ENCODE measurements at regions not wholly inside any gene's neighbourhood (a gene's known extent, or its start where the extent isn't known, plus 50 kb on each side); places are given as distances from the start of the nearest gene placed in this dataset.
"Not testable (repeated sequence)": the region's sequence is repeated elsewhere in the genome, so short reads cannot be mapped to it uniquely, and the experiment has no call there.

DNA sequence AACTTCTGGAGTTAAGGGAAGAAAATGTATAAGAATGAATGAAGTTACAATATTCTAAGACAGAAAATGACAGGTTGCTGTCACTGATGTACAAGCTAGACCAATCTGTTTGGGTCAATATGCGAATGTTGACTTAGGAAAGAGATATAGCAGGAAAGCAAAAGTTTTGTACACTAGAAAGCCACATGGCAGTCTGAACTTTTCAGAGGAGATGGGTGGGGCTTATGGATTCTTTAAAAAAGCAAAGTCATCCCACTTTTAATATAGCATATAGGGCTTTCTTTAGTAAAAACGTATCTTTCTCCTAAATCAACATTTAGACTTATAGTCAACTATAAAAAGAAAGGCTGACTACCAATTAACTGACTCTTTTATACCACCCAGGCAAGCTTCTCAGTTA lies 381.2 kb downstream of the PTPRC start:
- H3K27ac ChIP-seq: no peak overlapping the region
- no peak for TF ChIP-seq EP300 (IDR thresholded peaks at IDR 0.05)
- TF ChIP-seq POLR2A (IDR thresholded peaks at IDR 0.05): no peak
- no peak for TF ChIP-seq CTCF (IDR thresholded peaks at IDR 0.05)
- no peak for TF ChIP-seq POLR2AphosphoS5 (IDR thresholded peaks at IDR 0.05)
- no peaks in the 10 kb centered on the region for H3K27me3 ChIP-seq
- no peak overlapping the region for H3K4me3 ChIP-seq
- ATAC-seq (ENCODE audit: low FRiP score in 2 of 2): no peak
- H3K9me3 ChIP-seq: no peaks in the 10 kb centered on the region
- no peaks in the 10 kb centered on the region for H3K36me3 ChIP-seq
- H3K4me1 ChIP-seq: no peaks in the 10 kb centered on the region
- WGBS, 2 donors: 81 to 82% methylated on average over 2 of the region's 2 CpGs
- no peak for DNase-seq

DNA sequence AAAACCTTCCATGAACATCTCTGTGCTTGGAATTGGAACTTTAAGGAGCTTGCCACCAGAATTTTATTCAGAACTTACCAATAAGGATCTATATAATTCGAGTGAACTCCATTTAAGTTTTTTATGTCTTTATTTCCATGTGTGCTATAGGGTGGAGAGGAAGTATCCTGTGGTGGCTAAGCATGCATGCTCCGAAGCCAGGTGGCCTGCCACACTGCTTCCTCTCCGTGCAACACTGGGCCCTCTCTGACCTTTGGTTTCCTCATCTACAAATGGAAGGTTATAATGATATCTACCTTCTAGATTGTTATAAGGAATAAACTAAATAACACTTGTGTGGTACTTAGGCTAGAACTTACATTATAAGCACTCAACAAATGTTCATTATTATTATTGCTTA lies 382.1 kb downstream of the PTPRC start:
- H3K4me3 ChIP-seq: no peak overlapping the region
- ATAC-seq (ENCODE audit: low FRiP score in 2 of 2) (no peak), DNase-seq (no peak)
- no peaks in the 10 kb centered on the region for H3K4me1 ChIP-seq
- 60 to 73% methylated on average over 3 of the region's 3 CpGs for WGBS, 2 donors
- no peaks in the 10 kb centered on the region for H3K27me3 ChIP-seq
- H3K36me3 ChIP-seq: no peaks in the 10 kb centered on the region
- TF ChIP-seq POLR2AphosphoS5 (IDR thresholded peaks at IDR 0.05): no peak
- TF ChIP-seq CTCF (IDR thresholded peaks at IDR 0.05): no peak
- no peak overlapping the region for H3K27ac ChIP-seq
- H3K9me3 ChIP-seq: no peaks in the 10 kb centered on the region

GRCh38 chr1:199029401-199029800 lies 390.6 kb downstream of the PTPRC start:
- 92 to 98% methylated on average over 2 of the region's 2 CpGs for WGBS, 2 donors
- Histone ChIP-seq H3K27me3 (no peaks in the 10 kb centered on the region), H3K36me3 (no peaks in the 10 kb centered on the region), H3K4me3 (no peak overlapping the region), H3K9me3 (no peaks in the 10 kb centered on the region), H3K27ac (no peak overlapping the region), H3K4me1 (no peaks in the 10 kb centered on the region)
- no peak for ATAC-seq (ENCODE audit: low FRiP score in 2 of 2)
- no peak for DNase-seq
- no peak for TF ChIP-seq POLR2A (IDR thresholded peaks at IDR 0.05)
- no peak for TF ChIP-seq POLR2AphosphoS5 (IDR thresholded peaks at IDR 0.05)
- TF ChIP-seq CTCF (IDR thresholded peaks at IDR 0.05): no peak
- no peak for TF ChIP-seq EP300 (IDR thresholded peaks at IDR 0.05)

DNA sequence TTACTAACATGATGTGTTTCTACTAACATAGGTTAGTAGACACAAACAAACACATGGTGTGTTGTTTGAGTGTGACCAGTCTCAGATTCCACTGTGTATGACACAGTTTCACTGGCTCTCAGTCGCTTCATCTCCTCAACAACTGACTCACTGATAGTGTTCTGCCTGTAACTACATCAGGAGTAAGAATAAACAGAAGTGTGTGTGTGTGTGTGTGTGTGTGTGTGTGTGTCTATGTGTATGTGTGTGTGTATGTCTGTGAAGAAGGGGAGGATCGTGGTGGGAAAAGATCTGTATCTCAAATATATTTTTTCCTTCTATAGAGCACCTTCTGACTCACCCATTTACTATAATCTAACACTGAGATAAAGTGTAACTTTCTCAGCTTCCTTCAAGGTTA lies 391.0 kb downstream of the PTPRC start:
- H3K27ac ChIP-seq: no peak overlapping the region
- H3K4me3 ChIP-seq: no peak overlapping the region
- no peaks in the 10 kb centered on the region for H3K27me3 ChIP-seq
- ATAC-seq (ENCODE audit: low FRiP score in 2 of 2) (no peak), DNase-seq (no peak)
- WGBS, 2 donors: 80 to 87% methylated on average over 2 of the region's 2 CpGs
- H3K4me1 ChIP-seq: no peaks in the 10 kb centered on the region
- no peaks in the 10 kb centered on the region for H3K36me3 ChIP-seq
- H3K9me3 ChIP-seq: no peaks in the 10 kb centered on the region
- TF ChIP-seq EP300 (IDR thresholded peaks at IDR 0.05) (no peak), CTCF (IDR thresholded peaks at IDR 0.05) (no peak), POLR2A (IDR thresholded peaks at IDR 0.05) (no peak), POLR2AphosphoS5 (IDR thresholded peaks at IDR 0.05) (no peak)

- not testable (repeated sequence) for H3K27me3 ChIP-seq; H3K4me1 ChIP-seq; H3K27ac ChIP-seq; DNase-seq; H3K9me3 ChIP-seq; ATAC-seq (ENCODE audit: low FRiP score in 2 of 2); H3K4me3 ChIP-seq; H3K36me3 ChIP-seq
- WGBS, 2 donors: 93 to 99% methylated on average over 2 of the region's 2 CpGs
These were observed 391.7 kb downstream of the PTPRC start for GRCh38 chr1:199030541-199030940.

DNA sequence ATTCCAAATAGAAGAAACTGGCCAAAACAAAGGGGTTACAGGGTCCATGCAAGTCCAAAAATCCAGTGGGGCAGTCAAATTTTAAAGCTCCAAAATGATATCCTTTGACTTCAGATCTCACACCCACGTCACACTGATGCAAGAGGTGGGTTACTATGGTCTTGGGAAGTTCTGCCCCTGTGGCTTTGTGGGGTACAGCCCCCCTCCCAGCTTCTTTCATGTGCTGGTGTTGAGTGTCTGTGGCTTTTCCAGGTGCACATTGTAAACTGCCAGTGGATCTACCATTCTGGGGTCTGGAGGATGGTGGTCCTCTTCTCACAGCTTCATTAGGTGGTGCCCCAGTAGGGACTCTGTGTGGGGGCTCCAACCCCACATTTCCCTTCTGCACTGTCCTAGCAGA lies 392.3 kb downstream of the PTPRC start:
- not testable (repeated sequence) for H3K4me1 ChIP-seq; H3K27me3 ChIP-seq; H3K9me3 ChIP-seq; H3K36me3 ChIP-seq; H3K4me3 ChIP-seq; DNase-seq; H3K27ac ChIP-seq; ATAC-seq (ENCODE audit: low FRiP score in 2 of 2)
- WGBS, 2 donors: 83 to 100% methylated on average over 1 of the region's 1 CpG

DNA sequence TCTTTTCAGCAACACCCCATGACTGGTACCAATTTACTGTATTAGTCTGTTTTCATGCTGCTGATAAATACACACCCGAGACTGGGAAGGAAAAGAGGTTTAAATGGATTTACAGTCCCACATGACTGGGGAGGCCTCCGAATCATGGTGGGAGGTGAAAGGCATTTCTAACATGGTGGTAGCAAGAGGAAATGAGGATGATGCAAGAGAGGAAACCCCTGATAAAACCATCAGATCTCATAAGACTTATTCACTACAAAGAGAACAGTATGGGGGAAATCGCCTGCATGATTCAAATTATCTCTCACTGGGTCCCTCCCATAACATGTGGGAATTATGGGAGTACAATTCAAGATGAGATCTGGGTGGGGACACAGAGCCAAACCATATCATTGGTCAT lies 393.6 kb downstream of the PTPRC start:
- not testable (repeated sequence) for ATAC-seq (ENCODE audit: low FRiP score in 2 of 2); H3K27me3 ChIP-seq; DNase-seq; H3K4me3 ChIP-seq; H3K4me1 ChIP-seq; H3K27ac ChIP-seq; H3K9me3 ChIP-seq; H3K36me3 ChIP-seq
- WGBS, 2 donors: 75 to 85% methylated on average over 3 of the region's 3 CpGs

All from upper lobe of left lung (tissue), 6 donors.